WTC11 (cell line): ENCODE measurements at regions not wholly inside any gene's neighbourhood (a gene's known extent, or its start where the extent isn't known, plus 50 kb on each side); places are given as distances from the start of the nearest gene placed in this dataset.

Experiments
- ETV6 ChIP-seq: sonication (generic); formaldehyde crosslinking; IDR thresholded peaks from 2 replicates; pipeline ENCODE4 v1.8.1; 2022; ENCODE audit warnings: mild to moderate bottlenecking, missing genetic modification reagents
- RELA ChIP-seq: sonication (generic); formaldehyde crosslinking; IDR thresholded peaks from 2 replicates; pipeline ENCODE4 v1.8.1; 2022; ENCODE audit warnings: missing genetic modification reagents, mild to moderate bottlenecking, borderline replicate concordance
- SP1 ChIP-seq: sonication (generic); formaldehyde crosslinking; conservative IDR thresholded peaks from 2 replicates; pipeline ENCODE4 v1.8.1; 2022; ENCODE audit warnings: missing genetic modification reagents
- TCF7 ChIP-seq: sonication (generic); formaldehyde crosslinking; IDR thresholded peaks from 2 replicates; pipeline ENCODE4 v1.8.0; 2022; ENCODE audit warnings: mild to moderate bottlenecking, low read depth, missing genetic modification reagents, moderate library complexity
- TEAD1 ChIP-seq: sonication (generic); formaldehyde crosslinking; IDR thresholded peaks from 2 replicates; pipeline ENCODE4 v1.8.0; 2022; ENCODE audit warnings: mild to moderate bottlenecking, missing genetic modification reagents
- ZNF121 ChIP-seq: sonication (generic); formaldehyde crosslinking; IDR thresholded peaks from 2 replicates; pipeline ENCODE4 v1.8.0; 2023; ENCODE audit warnings: missing genetic modification reagents
- ZNF423 ChIP-seq: fragments of 250-450 bp; sonication (Bioruptor Pico); IDR thresholded peaks from 2 replicates; pipeline ENCODE4 v2.1.2; 2022; ENCODE audit warnings: mild to moderate bottlenecking, moderate library complexity
- TF ChIP-seq, protein P1 (sequence below): sonication (generic); formaldehyde crosslinking; IDR thresholded peaks from 2 replicates; pipeline ENCODE4 v1.8.0; 2022; ENCODE audit warnings: mild to moderate bottlenecking, missing genetic modification reagents
- TF ChIP-seq, protein P2 (sequence below): sonication (generic); formaldehyde crosslinking; IDR thresholded peaks from 2 replicates; pipeline ENCODE4 v1.8.1; 2022; ENCODE audit warnings: mild to moderate bottlenecking, moderate library complexity, missing genetic modification reagents
- TF ChIP-seq, protein P3 (sequence below): fragments of 200-600 bp; IDR thresholded peaks from 2 replicates; pipeline ENCODE4 v1.8.0; 2022; ENCODE audit warnings: antibody characterized with exemption
- TF ChIP-seq, protein P4 (sequence below): sonication (generic); formaldehyde crosslinking; IDR thresholded peaks from 2 replicates; pipeline ENCODE4 v1.8.1; 2023; ENCODE audit warnings: mild to moderate bottlenecking, missing genetic modification reagents

DNA sequence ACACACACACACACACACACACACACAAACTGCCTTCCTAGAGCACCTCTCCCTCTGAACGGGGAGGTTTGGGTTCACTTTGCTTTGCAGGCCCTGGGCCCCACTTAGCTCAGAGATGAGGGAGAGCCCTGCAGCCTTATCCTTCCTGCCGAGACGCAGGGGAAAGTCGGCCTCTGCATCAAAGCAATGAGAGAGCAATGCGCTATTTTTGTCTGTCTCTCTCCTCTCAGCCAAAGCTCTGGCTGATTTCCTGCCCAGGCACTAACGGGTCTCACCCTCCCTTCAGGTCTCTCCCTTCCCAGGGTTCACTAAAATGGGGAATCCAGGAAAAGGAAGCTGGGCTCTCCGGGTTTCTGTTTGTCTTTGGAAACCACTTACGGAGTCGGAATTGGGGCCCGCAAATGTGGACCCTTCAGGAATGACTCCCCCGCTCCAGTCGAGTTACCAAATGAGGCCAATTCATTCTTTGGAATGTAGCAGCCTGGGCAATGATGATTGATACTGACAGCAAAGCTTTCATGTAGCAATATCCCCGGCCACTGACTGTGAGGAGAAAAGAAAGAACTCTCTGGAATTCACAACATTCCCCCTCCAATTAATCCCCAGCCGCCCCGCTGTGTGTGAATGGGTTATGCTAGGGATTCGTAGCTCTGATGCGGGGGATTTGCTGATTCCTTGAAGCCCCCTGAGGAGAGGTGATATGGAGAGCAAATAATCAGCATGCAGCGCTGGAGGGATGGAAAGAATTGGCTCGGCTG lies 61.5 kb upstream of the WLS start:
- TF ChIP-seq ZNF121 (CRISPR knock-in tag): no peak
- TF ChIP-seq, protein P1, sequence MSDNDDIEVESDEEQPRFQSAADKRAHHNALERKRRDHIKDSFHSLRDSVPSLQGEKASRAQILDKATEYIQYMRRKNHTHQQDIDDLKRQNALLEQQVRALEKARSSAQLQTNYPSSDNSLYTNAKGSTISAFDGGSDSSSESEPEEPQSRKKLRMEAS (CRISPR knock-in tag): no peak
- no peak for TF ChIP-seq TCF7 (CRISPR knock-in tag)
- TF ChIP-seq, protein P2, sequence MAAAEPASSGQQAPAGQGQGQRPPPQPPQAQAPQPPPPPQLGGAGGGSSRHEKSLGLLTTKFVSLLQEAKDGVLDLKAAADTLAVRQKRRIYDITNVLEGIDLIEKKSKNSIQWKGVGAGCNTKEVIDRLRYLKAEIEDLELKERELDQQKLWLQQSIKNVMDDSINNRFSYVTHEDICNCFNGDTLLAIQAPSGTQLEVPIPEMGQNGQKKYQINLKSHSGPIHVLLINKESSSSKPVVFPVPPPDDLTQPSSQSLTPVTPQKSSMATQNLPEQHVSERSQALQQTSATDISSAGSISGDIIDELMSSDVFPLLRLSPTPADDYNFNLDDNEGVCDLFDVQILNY (CRISPR knock-in tag): no peak
- TF ChIP-seq, protein P3, sequence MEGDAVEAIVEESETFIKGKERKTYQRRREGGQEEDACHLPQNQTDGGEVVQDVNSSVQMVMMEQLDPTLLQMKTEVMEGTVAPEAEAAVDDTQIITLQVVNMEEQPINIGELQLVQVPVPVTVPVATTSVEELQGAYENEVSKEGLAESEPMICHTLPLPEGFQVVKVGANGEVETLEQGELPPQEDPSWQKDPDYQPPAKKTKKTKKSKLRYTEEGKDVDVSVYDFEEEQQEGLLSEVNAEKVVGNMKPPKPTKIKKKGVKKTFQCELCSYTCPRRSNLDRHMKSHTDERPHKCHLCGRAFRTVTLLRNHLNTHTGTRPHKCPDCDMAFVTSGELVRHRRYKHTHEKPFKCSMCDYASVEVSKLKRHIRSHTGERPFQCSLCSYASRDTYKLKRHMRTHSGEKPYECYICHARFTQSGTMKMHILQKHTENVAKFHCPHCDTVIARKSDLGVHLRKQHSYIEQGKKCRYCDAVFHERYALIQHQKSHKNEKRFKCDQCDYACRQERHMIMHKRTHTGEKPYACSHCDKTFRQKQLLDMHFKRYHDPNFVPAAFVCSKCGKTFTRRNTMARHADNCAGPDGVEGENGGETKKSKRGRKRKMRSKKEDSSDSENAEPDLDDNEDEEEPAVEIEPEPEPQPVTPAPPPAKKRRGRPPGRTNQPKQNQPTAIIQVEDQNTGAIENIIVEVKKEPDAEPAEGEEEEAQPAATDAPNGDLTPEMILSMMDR: no peak
- TF ChIP-seq TEAD1 (CRISPR knock-in tag): peak; percentile 87; the same call in 1 of the 2 replicates
- TF ChIP-seq ZNF423 (CRISPR knock-in tag): peak; percentile 33; the same call in 1 of the 2 replicates
- no peak for TF ChIP-seq RELA (CRISPR knock-in tag)
- no peak for TF ChIP-seq SP1
- TF ChIP-seq, protein P4, sequence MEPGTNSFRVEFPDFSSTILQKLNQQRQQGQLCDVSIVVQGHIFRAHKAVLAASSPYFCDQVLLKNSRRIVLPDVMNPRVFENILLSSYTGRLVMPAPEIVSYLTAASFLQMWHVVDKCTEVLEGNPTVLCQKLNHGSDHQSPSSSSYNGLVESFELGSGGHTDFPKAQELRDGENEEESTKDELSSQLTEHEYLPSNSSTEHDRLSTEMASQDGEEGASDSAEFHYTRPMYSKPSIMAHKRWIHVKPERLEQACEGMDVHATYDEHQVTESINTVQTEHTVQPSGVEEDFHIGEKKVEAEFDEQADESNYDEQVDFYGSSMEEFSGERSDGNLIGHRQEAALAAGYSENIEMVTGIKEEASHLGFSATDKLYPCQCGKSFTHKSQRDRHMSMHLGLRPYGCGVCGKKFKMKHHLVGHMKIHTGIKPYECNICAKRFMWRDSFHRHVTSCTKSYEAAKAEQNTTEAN (CRISPR knock-in tag): no peak
- peak; percentile 50; the same call in 1 of the 2 replicates for TF ChIP-seq ETV6
